ENCODE measurements at regions not wholly inside any gene's neighbourhood (a gene's known extent, or its start where the extent isn't known, plus 50 kb on each side); places are given as distances from the start of the nearest gene placed in this dataset.
A peak's percentile ranks its signal among the peaks of the same experiment; 100 is the strongest.

GRCh38 chr1:4146614-4147013 lies 246.5 kb upstream of the C1orf174 start:
- DNase-seq = no peak

DNA sequence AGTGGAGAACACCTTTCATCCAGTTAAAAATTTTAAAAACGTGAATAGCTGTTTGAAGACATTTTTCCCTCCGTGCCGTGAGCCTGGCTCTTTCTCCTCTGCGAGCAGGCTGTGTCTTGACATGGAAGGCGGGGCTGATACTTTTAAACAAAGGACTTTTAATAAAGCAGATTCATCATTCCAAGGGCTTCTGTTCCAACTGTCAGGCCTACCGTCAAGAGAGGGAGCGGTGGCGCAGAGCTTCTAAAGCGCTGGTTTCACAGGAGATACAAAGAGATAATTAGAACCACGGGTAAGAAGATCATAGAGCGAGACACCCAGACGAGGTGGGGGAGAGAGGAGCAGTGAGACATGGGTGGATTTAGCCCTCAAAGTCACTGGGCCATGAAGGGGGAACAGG lies 247.4 kb upstream of the C1orf174 start:
- DNase-seq = no peak

- no peak for DNase-seq
These were observed 249.2 kb upstream of the C1orf174 start for GRCh38 chr1:4149281-4149680.

GRCh38 chr1:4149831-4150230 lies 249.8 kb upstream of the C1orf174 start:
- no peak for DNase-seq

DNA sequence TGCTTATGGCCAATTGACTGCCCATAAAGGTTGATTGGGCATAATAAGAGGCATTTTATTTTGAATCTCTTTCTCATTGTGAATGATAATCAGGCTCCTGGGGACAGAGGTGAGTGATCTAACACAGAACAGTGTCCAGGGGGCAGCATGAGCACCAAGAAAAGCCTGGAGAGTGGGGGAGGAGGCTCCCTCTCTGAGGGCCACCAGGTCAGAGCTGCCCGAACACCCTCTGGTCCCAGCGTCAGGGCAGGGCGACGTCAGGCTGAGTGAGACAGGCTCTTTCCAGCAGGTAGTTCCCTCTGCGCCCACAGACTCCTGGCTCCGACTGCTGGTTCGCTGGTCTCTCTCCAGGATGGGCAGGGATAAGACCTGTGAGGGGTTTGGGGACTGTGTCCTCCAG lies 250.2 kb upstream of the C1orf174 start:
- no peak for DNase-seq

GRCh38 chr1:4152266-4152665 lies 252.2 kb upstream of the C1orf174 start:
- DNase-seq = no peak

- no peak for DNase-seq
These were observed 253.5 kb upstream of the C1orf174 start for GRCh38 chr1:4153571-4153970.

- no peak for DNase-seq
These were observed 256.3 kb upstream of the C1orf174 start for GRCh38 chr1:4156241-4156973.

GRCh38 chr1:4160181-4160580 lies 260.1 kb upstream of the C1orf174 start:
- no peak for DNase-seq

DNA sequence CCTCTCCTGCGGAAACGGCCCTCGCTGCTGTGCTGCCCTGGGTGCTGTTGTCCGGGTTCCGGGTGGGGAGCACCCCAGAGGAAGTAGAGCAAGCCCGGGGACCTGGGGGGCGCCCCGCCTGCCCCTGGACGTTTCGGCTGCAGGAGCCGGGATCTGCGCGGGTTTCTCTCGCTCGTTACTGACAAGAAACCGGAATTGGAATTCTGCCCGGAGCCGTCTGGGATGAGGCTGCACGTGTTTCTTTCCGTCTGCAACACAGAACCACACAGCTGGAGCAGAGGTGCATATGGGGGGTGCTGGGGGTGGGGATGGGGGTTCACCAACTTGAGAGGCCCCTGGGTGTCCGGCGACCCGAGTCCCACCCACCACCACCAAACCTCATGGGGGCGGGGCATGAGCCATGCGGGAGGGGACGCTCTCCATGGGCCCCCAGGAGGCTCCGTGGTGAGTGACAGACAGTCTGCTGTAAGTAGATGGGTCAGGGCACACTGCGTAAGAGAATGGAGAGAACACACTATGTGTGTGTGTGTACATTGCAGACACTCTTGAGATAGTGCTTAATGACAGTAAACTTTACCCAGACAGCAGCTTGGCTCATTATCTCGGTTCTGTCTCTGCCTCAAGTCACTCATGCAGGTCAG lies 261.4 kb upstream of the C1orf174 start:
- DNase-seq = peak; percentile 35

DNA sequence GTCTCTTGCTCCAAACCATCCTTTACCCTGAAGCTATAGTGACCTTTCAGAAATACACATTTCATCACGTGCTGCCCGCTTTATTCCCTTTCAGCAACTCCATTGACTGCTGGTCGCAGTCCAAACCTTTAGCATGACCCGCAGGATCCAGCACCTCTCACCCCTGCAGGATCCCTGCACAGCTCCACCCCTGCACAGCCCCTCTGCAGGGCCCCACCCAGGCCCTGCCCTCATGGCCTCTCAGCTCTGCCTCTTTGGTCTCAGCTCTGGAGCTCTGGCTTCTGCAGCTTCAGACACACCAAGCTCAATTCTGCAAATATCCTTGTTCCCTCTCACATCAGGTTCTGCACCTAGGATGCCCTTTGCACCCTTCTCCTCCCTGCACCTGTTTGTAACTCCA lies 264.9 kb upstream of the C1orf174 start:
- no peak for DNase-seq

GRCh38 chr1:4165686-4166300 lies 265.7 kb upstream of the C1orf174 start:
- DNase-seq = no peak

GRCh38 chr1:4166713-4167112 lies 266.6 kb upstream of the C1orf174 start:
- no peak for DNase-seq

DNA sequence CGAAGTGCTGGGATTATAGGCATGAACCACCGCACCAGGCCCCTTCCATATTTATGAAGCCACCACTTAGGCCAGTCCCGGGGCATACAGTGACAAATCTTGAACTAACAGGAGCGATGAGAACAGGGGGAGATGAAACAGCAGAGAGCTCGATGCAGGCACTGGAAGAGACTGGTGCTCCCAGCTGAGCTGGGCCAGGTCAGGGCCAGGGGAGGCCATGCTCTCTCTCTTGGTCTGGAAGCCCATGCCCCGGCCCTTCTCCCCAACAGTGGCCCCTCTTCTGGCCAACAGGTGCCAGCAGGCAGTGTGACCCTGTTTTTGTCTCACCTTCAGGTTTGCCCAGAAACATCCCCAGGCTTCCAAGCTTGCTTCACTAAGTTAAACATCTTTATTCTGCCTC lies 269.9 kb upstream of the C1orf174 start:
- DNase-seq = no peak

GRCh38 chr1:4170548-4171340 lies 270.7 kb upstream of the C1orf174 start:
- peak; percentile 36 for DNase-seq

DNA sequence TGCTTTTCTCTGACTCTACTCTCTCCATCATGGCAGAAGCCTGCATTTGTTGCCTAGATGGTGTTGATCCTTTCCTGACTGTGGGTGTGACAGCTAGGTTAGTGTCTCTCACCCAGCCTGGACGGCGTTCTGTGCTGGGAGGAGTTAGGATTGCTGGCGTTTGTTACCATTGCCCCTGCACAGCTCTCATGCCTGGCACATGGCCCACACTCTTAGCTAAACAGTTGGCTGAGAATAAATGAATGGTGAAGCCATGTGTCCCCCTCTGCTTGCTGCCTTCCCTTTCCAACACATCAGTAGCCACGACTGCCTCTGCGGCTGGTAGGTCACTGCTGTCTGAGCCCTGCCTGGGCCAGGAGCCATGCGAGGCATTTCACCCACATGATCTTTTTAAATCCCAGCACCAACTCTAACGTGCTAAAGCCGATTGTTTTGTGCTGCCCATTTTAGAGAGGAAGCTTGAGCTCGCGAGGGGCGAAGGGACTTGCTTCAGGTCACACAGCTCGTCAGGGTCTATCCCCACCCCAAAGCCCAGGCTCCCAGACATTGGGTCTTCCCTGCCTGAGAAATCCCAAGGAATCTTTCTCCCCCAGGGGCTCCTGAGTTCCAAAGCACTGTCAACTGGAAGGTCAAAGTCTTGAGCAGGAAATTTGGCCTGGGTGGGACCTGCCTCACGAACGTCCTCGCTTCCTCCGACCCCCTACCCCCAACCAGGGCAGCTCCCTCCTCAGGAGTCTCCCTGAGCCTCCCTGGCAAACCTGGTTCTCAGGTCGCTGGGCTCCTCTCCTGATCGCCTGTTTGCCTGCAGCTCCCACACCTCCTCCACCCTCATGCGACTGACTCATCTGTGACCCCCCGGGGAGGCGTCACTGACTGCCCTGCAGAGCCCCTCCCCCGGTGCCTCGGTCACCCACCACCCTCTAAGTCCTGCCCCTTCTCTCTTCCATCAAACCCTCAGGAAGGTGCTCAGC lies 271.7 kb upstream of the C1orf174 start:
- no peak for DNase-seq

DNA sequence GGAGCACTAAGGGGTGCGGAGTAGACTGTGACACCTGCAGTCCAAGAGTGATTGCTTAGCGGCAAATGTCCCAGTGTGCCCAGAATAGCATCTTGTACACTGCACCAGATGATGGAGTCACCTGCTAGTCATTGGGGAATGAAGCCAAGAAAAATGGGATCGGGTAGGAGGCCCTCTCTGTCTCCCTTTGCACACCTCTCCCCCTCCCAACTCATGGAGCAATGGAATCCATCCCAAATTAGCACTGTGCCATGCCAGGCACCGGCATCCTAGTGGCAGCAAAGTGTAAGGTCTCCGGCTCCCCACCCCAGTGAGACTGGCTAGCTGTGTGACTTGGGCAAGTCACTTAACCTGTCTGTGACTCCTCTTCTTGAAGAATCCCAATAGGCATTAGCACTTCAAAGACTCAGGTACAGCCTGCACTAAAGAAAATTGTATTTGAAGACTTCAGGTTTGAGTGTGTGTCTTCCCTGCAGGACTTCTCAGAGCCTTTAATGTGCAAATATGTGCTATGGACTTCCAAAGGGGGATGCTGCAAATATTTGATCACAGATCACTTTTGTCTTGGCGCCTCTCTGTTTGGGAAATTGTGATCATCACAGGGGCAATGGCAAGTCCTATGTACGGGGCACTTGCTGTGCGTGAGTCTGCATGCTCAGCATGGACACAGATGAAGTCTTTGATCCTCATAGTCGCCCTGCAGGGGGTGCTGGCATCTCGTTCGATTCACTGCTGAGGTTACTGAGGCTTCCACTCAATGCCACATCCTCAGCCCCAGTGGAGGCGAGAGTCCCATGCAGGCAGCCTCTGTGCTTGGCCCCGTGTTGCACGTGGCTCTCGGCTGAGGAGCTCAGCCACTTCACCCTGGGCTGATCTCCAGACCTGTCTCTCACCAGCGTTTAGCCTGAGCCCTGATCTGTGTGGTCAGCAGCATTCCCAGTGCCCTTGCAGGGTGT lies 272.9 kb upstream of the C1orf174 start:
- no peak for DNase-seq

DNA sequence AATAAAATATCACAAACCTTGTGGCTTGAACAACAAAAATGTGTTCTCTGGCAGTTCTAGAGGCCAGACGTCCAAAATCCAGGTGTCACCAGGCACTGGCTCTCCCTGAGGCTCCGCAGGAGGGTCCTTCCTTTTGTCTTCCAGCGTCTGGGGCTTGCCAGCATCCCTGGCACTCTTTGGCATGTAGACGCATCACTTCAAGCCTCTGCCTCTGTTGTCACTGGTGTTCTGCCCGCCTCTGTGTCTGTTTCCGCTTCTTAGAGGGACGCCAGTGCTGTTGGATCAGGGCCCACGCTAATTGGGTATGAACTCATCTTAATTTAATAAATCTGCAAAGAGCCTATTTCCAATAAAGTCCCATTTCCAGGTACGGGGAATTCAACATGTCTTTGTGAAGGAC lies 273.7 kb upstream of the C1orf174 start:
- no peak for DNase-seq

- DNase-seq = no peak
These were observed 274.5 kb upstream of the C1orf174 start for GRCh38 chr1:4174291-4175200.
